Karpas-422 (cell line): ENCODE measurements at regions not wholly inside any gene's neighbourhood (a gene's known extent, or its start where the extent isn't known, plus 50 kb on each side); places are given as distances from the start of the nearest gene placed in this dataset.

Source experiments
- DNase-seq: peaks from one replicate; pipeline ENCODE4 v3.0.0-alpha.2; 2015
- H2AFZ ChIP-seq: fragments of 200-600 bp; sonication (generic); 2 replicates; pipeline ENCODE4 v1.6.1; 2014; ENCODE audit warnings: antibody characterized with exemption, low read length, mixed read lengths
- H3K27ac ChIP-seq: fragments of 200-600 bp; sonication (generic); 2 replicates; pipeline ENCODE4 v1.5.1; 2014; ENCODE audit warnings: mild to moderate bottlenecking, low read length, moderate library complexity
- H3K27me3 ChIP-seq: fragments of 200-600 bp; sonication (generic); 2 replicates; pipeline ENCODE4 v1.6.1; 2014; ENCODE audit warnings: low read length, mixed read lengths
- H3K36me3 ChIP-seq: fragments of 200-600 bp; sonication (generic); 2 replicates; pipeline ENCODE4 v1.6.1; 2014; ENCODE audit warnings: low read length, mixed read lengths; ENCODE audit not compliant: insufficient read depth
- H3K4me1 ChIP-seq: fragments of 200-600 bp; sonication (generic); 2 replicates; pipeline ENCODE4 v1.6.1; 2014; ENCODE audit warnings: mild to moderate bottlenecking, low read length, mixed read lengths
- H3K4me2 ChIP-seq: fragments of 200-600 bp; sonication (generic); 2 replicates; pipeline ENCODE4 v1.6.1; 2014; ENCODE audit warnings: low read length, low read depth, mild to moderate bottlenecking; ENCODE audit not compliant: poor library complexity, severe bottlenecking
- H3K4me3 ChIP-seq: fragments of 200-600 bp; sonication (generic); 2 replicates; pipeline ENCODE4 v1.5.1; 2014; ENCODE audit warnings: mild to moderate bottlenecking, antibody characterized with exemption, low read length, mixed read lengths
- H3K79me2 ChIP-seq: fragments of 200-600 bp; sonication (generic); 2 replicates; pipeline ENCODE4 v1.6.1; 2014; ENCODE audit warnings: mild to moderate bottlenecking, low read length, mixed read lengths
- H3K9ac ChIP-seq: fragments of 200-600 bp; sonication (generic); 2 replicates; pipeline ENCODE4 v1.6.0; 2014; ENCODE audit warnings: low read length
- H3K9me2 ChIP-seq: fragments of 200-600 bp; sonication (generic), shearing (Covaris generic); replicated peaks from 2 replicates; pipeline ENCODE4 v1.6.0; 2014; ENCODE audit warnings: mild to moderate bottlenecking, low read length, moderate library complexity; ENCODE audit not compliant: insufficient read depth
- H3K9me3 ChIP-seq: fragments of 300-700, 200-600 bp; sonication (generic); 2 replicates; pipeline ENCODE4 v1.6.1; 2014; ENCODE audit warnings: low read length, mixed read lengths
- H4K20me1 ChIP-seq: fragments of 200-600 bp; sonication (generic); 2 replicates; pipeline ENCODE4 v1.6.1; 2014; ENCODE audit warnings: mild to moderate bottlenecking, antibody characterized with exemption, low read length, low read depth; ENCODE audit not compliant: insufficient read depth

- Histone ChIP-seq H3K4me3 (no peak overlapping the region), H3K79me2 (no peaks in the 10 kb centered on the region), H3K4me2 (no peak overlapping the region), H3K36me3 (no peaks in the 10 kb centered on the region), H4K20me1 (no peaks in the 10 kb centered on the region), H3K9ac (no peak overlapping the region), H3K9me2 (no peaks in the 10 kb centered on the region), H3K9me3 (no peaks in the 10 kb centered on the region), H2AFZ (no peak overlapping the region), H3K27ac (no peak overlapping the region), H3K27me3 (no peaks in the 10 kb centered on the region), H3K4me1 (no peaks in the 10 kb centered on the region)
- no peak for DNase-seq
Observed at GRCh38 chr19:5229778-5230335, 110.8 kb downstream of the PTPRS start.

- Histone ChIP-seq H3K79me2 (no peaks in the 10 kb centered on the region), H3K27ac (no peak overlapping the region), H3K9me3 (no peaks in the 10 kb centered on the region), H3K9me2 (no peaks in the 10 kb centered on the region), H3K4me1 (no peaks in the 10 kb centered on the region), H3K9ac (no peak overlapping the region), H4K20me1 (no peaks in the 10 kb centered on the region), H3K4me3 (no peak overlapping the region), H3K36me3 (no peaks in the 10 kb centered on the region), H3K4me2 (no peak overlapping the region), H3K27me3 (no peaks in the 10 kb centered on the region), H2AFZ (no peak overlapping the region)
- DNase-seq = no peak
Observed at GRCh38 chr19:5228932-5229777, 111.5 kb downstream of the PTPRS start.

GRCh38 chr19:5228490-5228889 lies 112.1 kb downstream of the PTPRS start:
- Histone ChIP-seq H3K79me2 (no peaks in the 10 kb centered on the region), H3K27me3 (no peaks in the 10 kb centered on the region), H3K9me3 (no peaks in the 10 kb centered on the region), H3K36me3 (no peaks in the 10 kb centered on the region), H2AFZ (no peak overlapping the region), H3K4me3 (no peak overlapping the region), H3K9ac (no peak overlapping the region), H3K4me1 (no peaks in the 10 kb centered on the region), H4K20me1 (no peaks in the 10 kb centered on the region), H3K4me2 (no peak overlapping the region), H3K9me2 (no peaks in the 10 kb centered on the region), H3K27ac (no peak overlapping the region)
- no peak for DNase-seq

- no peaks in the 10 kb centered on the region for H3K36me3 ChIP-seq
- H2AFZ ChIP-seq = no peak overlapping the region
- no peaks in the 10 kb centered on the region for H3K4me1 ChIP-seq
- H3K9me3 ChIP-seq = no peaks in the 10 kb centered on the region
- no peak overlapping the region for H3K9ac ChIP-seq
- H3K4me3 ChIP-seq = no peak overlapping the region
- H3K9me2 ChIP-seq = no peaks in the 10 kb centered on the region
- peak; percentile 58 for DNase-seq
- no peaks in the 10 kb centered on the region for H4K20me1 ChIP-seq
- H3K27me3 ChIP-seq = no peaks in the 10 kb centered on the region
- no peak overlapping the region for H3K4me2 ChIP-seq
- H3K79me2 ChIP-seq = no peaks in the 10 kb centered on the region
- H3K27ac ChIP-seq = no peak overlapping the region
Observed at GRCh38 chr19:5225486-5226345, 114.9 kb downstream of the PTPRS start.

- no peak for DNase-seq
- Histone ChIP-seq H4K20me1 (no peaks in the 10 kb centered on the region), H3K4me3 (no peak overlapping the region), H3K4me1 (no peaks in the 10 kb centered on the region), H3K9me2 (no peaks in the 10 kb centered on the region), H3K79me2 (no peaks in the 10 kb centered on the region), H3K27ac (no peak overlapping the region), H3K36me3 (no peaks in the 10 kb centered on the region), H3K4me2 (no peak overlapping the region), H3K27me3 (no peaks in the 10 kb centered on the region), H3K9me3 (no peaks in the 10 kb centered on the region), H2AFZ (no peak overlapping the region), H3K9ac (no peak overlapping the region)
Observed at GRCh38 chr19:5224480-5224879, 116.1 kb downstream of the PTPRS start.

GRCh38 chr19:5222821-5223321 lies 117.7 kb downstream of the PTPRS start:
- Histone ChIP-seq H2AFZ (no peak overlapping the region), H3K36me3 (peaks cover 8% of the 10 kb centered on the region), H3K9me2 (no peaks in the 10 kb centered on the region), H3K4me2 (no peak overlapping the region), H4K20me1 (no peaks in the 10 kb centered on the region), H3K79me2 (no peaks in the 10 kb centered on the region), H3K4me3 (no peak overlapping the region), H3K9me3 (no peaks in the 10 kb centered on the region), H3K27ac (no peak overlapping the region), H3K4me1 (no peaks in the 10 kb centered on the region), H3K27me3 (no peaks in the 10 kb centered on the region), H3K9ac (no peak overlapping the region)
- no peak for DNase-seq

GRCh38 chr19:5222178-5222577 lies 118.4 kb downstream of the PTPRS start:
- no peak overlapping the region for H2AFZ ChIP-seq
- H3K27ac ChIP-seq = no peak overlapping the region
- H3K9me3 ChIP-seq = no peaks in the 10 kb centered on the region
- H3K9me2 ChIP-seq = no peaks in the 10 kb centered on the region
- DNase-seq = no peak
- peaks cover 15% of the 10 kb centered on the region for H3K36me3 ChIP-seq
- no peak overlapping the region for H3K4me3 ChIP-seq
- no peaks in the 10 kb centered on the region for H4K20me1 ChIP-seq
- no peak overlapping the region for H3K4me2 ChIP-seq
- H3K27me3 ChIP-seq = no peaks in the 10 kb centered on the region
- H3K9ac ChIP-seq = no peak overlapping the region
- no peaks in the 10 kb centered on the region for H3K4me1 ChIP-seq
- H3K79me2 ChIP-seq = no peaks in the 10 kb centered on the region

- H3K79me2 ChIP-seq = no peaks in the 10 kb centered on the region
- no peak overlapping the region for H2AFZ ChIP-seq
- no peak overlapping the region for H3K4me2 ChIP-seq
- peaks cover 19% of the 10 kb centered on the region for H3K36me3 ChIP-seq
- no peak overlapping the region for H3K4me3 ChIP-seq
- no peaks in the 10 kb centered on the region for H3K9me3 ChIP-seq
- H3K9me2 ChIP-seq = no peaks in the 10 kb centered on the region
- H3K4me1 ChIP-seq = no peaks in the 10 kb centered on the region
- no peak overlapping the region for H3K9ac ChIP-seq
- no peak overlapping the region for H3K27ac ChIP-seq
- no peaks in the 10 kb centered on the region for H3K27me3 ChIP-seq
- H4K20me1 ChIP-seq = no peaks in the 10 kb centered on the region
- no peak for DNase-seq
Observed at GRCh38 chr19:5220866-5221265, 119.7 kb downstream of the PTPRS start.
